GM18868 (cell line): ENCODE measurements at regions not wholly inside any gene's neighbourhood (a gene's known extent, or its start where the extent isn't known, plus 50 kb on each side); places are given as distances from the start of the nearest gene placed in this dataset.
"Not testable (repeated sequence)": the region's sequence is repeated elsewhere in the genome, so short reads cannot be mapped to it uniquely, and the experiment has no call there.

Source experiments
- ATAC-seq: cut with Tn5 transposase; IDR thresholded peaks from one replicate; pipeline ENCODE4 v1.9.1; 2021; ENCODE audit warnings: mild to moderate bottlenecking, moderate library complexity; ENCODE audit not compliant: unreplicated experiment

DNA sequence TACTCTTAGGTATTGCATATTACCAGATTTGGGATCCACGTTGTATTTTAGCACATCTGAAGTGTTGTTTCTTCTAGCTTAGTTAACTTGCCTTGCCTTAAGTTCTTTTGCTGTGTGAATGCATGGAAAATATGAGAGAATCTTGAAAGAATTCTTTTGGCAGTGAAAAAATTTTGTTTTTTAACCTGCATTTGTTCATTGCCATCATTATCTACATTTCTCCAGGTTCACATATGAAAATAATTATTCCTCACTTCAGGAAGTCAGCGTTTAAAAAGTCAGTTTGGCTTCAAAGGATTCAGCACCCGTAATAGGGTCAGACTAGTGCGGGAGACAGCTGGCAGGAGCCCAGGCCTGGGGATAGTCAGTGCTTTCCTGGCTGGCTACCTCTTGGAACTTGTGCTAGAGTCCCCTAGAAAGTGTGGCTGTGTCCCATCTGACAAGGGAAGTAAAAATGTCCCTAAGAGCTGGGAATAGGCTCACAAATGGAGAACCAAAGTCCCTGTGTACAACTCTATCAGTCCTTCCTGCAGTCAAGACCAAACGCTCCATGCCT lies 251.9 kb upstream of the KLF3 start:
- no peak for ATAC-seq

DNA sequence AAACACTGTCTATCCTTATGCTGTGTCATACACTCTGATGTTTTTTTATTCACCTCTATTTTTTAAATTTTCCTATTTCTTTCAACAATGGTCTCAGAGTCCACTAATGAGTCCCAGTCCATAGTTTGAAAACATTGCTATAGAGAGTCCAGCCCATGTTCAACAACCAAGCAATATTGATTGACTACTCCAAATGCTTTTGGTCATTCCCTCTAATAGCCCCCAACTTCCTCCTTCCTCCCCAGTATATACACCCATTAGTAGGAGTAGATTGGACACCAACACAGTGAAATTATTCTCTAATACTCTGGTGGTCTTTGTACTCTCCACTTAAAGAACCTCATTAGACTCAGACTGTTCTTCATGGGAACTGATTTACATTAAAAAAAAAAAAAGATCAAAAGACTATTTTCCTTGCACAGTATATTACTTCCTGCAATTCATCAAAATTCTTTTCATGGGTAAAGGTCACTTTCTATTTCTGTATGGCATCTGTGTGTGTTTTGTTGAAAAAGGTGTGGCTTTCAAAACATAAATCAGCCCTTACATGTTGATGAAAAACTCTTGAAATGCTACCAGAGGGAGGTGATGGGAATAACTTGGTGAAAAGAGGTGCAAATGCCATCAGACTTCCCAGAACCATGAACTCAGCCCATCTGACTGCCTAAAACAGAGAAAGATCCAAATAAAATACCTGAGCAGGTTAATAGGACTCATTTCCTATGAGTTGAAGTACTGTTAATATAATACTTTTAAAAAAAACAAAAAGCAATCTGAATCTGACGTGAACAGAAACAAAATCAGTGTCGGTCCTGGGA lies 250.3 kb upstream of the KLF3 start:
- no peak for ATAC-seq

DNA sequence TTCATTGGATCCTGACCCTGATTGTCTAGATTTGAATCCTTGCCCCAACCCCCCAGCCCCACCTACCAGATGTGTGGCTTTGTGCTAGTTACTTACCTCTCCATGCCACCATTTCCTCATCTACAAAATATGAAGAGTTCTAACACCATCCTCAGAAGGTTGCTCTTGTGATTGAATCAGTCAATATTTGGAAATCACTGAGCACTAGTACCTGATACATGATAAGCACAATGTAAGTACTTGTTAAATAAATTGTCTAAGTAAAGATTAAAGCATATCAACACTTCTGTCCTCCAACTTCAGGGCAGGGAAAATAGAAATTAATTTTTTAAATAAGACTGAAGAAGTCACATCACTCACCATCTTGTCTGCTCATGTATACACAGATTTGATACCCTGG lies 249.6 kb upstream of the KLF3 start:
- no peak for ATAC-seq

DNA sequence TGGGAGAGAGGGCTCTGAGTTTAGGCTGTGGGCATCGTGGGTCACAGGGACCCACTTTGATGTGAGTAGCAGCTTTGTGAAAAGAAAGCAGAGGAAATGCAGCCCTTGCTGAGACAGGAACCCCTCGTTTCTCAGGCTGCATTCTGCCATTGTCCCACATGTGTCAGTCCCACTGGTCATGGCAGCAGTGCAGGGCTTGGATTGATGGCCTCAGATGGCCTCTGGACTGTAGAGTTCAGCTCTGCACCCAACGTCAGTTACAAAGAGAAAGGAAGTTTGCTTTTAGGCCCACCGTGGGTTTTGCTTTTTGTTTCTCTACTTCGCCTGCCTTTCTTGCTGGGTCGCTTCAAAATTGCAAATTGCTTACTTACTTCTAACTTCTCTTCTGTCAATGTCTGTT lies 248.3 kb upstream of the KLF3 start:
- ATAC-seq = no peak

DNA sequence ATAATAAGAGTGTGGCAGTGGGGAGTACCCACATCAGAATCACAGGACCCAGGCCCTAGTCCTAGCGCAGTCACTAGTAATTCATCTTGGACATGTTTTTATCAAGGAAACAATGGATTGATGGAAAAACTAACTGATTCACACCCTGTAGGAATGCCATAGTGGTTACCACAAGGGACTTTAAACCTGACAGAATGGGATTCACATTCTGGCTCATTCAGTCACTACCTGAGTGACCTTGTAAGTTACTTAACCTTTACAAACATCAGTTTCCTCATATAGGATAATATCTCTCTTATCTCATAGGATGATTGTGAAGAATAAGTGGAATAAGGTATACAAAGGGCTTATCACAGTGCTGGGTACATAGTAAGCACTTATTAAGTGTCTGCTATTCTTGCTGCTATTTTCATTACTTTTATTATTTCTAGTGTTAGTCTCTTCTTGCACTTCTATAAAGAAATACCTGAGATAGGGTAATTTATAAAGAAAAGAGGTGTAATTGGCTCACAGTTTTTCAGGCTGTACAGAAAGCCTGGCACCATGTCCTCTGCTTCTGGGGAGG lies 247.5 kb upstream of the KLF3 start:
- ATAC-seq = no peak

DNA sequence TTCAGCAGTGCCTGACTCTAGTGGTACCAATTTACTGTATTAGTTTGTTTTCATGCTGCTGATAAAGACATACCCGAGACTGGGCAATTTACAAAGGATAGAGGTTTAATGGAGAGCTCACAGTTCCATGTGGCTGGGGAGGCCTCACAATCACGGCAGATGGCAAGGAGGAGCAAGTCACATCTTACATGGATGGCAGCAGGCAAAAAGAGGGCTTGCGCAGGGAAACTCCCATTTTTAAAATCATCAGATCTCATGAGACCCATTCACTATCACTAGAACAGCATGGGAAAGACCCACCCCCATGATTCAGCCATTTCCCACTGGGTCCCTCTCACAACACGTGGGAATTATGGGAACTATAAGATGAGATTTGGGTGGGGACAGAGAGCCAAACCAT lies 243.7 kb upstream of the KLF3 start:
- not testable (repeated sequence) for ATAC-seq

DNA sequence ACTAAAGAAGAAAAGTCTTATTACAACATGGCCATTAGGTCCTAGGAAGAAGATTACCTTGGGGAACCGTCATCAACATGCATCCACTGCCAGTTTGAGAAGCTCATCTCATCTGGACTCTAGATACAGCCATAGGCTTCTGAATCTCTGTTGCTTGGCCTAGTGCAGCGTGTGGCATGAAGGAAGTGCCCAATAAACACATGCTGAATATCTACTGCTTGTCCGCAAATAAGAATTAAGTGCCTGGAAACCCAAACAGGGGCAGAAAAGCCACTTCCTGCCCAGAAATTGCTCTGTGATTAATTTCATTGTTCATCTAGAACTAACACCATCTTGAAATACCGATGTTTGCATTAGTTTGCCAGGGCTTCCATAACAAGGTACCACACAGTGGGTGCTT lies 241.1 kb upstream of the KLF3 start:
- ATAC-seq = no peak

DNA sequence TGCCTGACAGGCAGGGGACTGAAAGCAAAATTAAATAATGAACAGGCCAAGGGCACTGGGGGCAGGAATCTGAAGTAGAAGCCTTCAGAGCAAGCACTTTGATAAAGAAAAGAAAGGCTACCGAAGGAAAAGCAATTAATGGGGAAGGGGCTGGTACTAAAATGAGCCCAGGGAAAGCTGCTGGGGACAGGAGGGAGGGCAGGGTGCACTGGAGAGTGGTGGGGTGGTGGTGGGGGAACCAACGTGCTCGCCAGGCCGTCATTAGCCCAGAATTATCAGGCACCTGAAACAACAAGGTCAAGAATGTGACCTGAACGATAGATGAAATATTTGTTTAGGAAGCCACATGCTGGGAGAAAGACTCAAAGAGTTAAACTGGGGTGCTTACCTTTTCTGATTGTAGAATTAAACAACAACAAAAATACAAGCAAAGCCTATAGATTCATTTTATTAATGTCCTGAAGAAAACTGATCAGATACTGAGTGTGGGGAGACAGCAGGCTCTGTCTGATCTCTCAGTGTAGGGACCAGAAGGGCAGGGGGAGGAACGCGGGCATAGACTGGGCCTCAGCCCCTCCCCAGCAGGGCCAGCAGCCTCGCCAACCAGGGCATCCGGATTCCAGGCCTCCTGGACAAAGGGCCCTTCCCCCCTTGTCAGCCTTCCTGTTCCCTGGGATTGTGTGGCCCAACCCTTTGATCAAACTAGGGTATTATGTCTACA lies 239.7 kb upstream of the KLF3 start:
- ATAC-seq = no peak

DNA sequence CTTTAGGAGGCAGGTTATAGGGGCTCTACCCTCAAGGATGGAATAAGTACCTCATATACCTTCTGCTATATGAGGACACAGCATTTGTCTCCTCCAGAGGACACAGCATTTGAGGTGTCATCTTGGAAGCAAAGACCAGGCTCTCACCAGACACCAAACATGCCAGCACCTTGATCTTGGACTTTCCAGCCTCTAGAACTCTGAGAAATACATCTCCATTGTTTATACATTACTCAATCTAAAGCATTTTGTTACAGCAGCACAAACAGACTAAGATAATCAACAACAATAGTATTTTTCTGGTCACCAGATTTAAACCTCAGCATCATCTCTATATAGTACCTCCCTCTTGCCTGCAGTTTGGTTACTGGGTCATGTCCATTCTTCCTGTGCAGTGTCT lies 237.5 kb upstream of the KLF3 start:
- ATAC-seq = no peak

DNA sequence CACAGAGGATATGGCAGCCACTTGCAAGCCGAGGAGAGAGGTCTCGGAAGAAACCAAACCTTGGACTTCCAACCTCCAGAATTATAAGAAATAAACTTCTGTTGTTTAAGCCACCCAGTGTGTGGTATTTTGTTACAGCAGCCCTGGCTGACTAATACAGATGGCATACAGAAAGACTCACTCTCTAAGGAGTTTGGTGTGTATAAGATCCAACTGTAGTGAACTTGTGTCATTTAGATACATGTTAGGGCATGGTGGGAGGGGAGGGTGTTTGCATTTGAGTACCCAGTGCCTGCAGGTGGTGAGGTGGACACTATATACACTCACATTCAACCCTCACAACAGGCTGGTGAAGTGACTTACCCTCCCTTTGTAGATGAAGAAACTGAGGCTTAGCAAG lies 233.2 kb upstream of the KLF3 start:
- no peak for ATAC-seq

DNA sequence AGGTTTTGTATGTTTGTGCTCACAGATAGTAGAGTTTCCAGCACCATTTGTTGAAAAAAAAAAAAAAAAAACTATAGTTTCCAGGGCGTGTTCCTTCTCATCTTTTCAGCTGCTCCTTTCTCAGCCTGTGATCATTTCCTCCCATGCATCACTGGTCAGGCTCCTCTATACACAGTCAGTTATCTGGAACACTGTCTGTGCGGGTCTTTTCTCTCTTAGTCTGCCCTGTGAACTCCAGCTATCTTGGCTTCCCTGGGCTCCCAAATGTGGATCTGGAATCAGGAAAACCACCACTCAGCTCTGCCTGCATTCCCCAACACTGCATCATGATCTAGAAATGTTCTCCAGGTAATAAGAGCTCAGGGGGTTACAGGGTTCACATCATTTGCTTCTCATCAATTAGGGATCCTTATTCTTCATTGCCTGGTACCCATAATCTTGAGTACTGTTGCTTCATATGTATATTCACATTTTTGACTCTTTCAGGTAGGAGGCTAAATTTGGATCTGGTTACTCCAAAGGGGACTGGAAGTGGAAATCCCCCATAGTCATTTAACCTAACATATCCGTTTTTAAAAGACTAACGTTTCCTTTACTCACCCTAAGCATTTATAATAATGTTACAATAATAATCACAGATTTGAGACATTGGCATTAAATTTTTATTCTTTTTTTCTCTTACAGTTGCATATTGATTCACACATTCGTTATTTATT lies 221.8 kb upstream of the KLF3 start:
- no peak for ATAC-seq

DNA sequence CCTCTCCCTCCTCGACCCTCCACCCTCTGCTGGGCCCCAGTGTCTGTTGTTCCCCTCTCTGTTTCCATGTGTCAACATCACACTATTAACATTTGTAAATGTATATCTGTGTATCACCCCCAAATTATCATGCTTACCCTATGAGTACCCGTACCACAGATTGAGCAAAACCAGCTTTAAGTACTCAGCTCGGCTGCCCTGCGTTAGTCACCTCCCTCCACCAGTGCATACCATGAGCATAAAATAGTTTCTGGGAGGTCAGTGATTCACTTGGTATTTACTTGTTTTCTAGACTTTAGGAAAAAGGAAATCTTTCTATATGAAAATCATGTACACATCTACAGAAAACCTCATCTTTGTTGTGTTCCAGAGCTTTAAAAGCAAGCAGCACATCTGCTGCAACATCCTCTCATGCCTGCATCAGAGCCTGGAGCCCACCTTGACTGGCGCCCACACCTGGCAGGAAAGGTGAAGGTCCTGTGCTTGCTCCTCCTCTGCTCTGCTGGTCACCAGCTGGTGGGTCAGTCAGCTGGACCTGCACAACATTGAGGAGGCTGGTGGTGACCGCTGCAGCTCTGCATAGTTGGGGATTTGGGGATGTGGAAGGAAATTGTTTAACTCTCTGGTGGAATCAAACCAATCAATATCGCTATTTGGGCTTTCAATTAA lies 214.4 kb upstream of the KLF3 start:
- ATAC-seq = no peak

DNA sequence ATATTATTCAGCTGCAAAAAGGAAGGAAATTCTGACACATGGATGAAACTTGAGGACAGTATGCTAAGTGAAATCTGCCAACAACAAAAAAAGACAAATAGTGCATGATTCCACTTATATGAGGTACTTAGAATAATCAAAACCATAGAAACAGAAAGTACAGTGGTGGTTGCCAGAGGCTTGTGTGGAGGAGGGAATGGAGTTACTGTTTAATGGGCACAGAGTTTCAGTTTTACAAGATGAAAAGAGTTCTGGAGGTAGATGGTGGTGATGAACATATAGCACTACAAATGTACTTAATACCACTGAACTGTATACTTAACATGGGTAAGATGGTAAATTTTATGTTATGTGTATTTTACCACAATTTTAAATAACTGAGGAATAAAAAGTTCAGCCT lies 212.0 kb upstream of the KLF3 start:
- ATAC-seq = no peak

DNA sequence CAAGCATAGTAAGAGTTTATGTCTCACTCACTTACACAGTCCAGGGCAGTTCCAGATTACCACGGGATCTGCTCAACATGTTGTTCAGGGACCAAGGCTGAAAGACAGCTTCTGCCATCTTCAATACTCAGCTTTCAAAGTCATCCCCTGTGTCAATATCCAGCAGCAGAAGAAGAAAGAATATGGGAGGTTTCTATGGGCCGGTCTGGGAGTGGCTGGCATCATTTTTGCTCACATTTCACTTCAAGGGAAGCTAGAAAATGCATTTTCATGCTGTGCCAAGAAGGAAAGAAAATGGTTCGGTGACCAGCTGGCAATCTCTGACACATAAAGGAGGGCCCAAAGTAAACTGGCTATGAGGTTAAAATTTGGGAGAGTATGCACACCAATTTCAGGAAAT lies 211.5 kb upstream of the KLF3 start:
- no peak for ATAC-seq

DNA sequence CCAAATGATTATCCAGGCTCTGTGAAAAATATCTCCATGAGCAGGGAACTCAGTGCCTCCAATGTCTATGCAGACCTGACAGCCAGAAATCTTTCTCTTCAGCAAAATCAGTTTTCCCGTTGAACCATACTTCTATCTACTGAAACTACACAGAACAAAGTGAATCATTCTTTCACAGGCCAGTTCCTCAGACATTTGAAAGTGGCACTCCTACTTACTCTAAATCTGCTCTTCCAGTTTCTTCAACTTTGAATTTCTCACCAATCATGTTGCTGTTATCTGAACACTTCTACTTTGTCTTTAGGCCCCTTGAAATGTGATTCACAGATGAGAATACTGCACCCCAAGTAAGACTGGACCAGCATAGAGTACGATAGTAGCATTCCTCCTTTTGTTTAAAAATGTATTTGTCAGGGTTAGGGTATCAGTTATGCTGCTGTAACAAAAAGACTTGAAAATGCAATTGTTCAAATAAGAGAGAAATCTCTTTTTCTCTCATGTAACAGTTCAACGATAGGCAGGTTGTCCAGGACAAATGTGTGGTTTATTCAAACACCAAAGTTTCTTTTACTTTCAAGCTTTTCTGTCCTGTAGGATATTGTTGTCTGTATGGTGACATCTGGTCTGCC lies 210.6 kb upstream of the KLF3 start:
- ATAC-seq = no peak

DNA sequence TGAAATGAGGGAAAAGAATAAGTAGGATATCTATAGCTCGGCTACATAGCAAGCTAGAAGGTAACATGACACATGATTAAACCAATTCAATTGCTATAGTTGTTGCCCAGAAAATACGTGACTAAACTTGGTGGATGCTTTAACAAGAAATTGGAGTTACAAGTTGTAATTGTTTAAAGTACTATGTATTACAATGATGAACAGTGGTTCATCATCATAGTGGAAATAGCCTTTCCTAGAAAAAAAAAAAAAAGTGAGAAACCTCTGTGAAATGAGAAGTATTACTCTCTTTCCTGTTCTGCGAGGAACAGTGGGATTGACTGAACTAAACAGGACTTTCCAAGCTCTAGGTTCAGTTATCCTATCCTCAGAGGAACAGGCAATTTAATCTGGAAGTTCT lies 209.7 kb upstream of the KLF3 start:
- no peak for ATAC-seq

DNA sequence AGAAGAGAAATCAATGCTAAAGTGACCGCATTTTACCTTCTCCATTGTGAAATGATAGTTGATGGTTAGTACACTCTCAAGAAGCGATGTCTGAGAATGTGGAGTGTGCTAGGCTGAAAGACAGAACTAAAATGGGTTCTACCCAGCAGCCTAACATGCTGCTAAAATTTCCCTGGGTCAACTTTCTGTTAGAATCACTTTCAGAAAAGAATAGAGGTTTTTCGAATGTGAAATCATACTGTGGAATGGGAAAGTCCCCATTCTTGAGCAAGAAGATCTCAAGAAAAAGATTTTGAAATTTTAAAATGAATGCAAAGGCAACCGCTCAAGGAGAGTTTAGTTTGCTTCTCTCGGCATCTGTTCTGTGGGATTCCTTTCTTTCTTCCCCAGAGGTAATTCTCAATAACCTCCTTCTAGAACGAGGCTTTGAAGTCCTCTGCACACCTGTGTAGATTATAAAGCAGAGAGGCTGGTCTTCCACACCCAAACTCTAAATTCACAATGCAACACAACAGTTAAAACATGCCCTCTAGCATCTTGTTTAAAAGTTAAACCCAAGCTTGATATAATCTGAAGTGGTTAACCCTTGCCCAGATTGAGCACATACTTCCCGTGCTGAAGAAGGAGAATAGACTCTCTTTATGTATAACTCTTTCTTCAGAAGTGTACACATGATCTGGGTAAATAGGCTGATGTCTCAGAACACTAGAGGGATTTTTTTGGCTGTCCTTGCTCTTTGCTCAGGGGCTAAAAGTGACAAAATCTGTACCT lies 208.7 kb upstream of the KLF3 start:
- ATAC-seq = peak; percentile 81

DNA sequence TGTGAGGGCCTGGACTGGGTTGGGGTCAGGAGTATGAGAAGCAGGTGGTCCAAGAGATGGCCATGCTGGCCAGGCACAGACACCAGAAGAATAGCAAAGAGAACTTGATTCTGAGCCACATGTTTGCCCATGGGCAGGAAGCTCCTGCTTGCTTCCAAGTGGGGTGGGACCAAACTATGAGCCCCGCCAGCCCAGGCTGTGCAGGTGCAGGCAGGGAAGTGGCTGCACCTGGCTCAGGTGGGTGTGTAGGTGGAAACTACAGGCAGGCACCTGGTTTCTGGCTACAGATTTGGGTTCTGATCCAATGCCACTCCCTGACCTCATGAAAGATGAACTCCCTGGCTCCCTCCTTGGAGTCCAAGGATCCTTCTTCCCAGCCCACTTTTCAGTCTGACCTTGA lies 207.9 kb upstream of the KLF3 start:
- ATAC-seq = no peak

DNA sequence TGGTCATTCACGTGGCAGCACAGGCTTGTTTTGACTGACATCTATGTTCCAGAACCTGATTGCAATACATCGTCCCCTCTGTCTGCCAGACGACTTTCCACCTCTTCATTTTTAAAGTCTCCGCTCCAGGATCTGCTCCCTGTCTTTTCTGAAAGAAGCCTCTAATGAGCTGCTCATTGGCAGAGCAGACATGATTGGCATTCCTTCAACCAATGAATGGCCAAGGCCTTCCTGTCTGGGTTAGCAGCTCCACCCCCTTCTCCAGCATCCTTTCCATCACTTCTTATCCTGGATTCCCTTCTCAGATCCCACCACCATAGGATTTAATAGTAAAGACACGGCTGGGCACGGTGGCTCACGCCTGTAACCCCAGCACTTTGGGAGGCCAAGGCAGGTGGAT lies 202.7 kb upstream of the KLF3 start:
- no peak for ATAC-seq
